K562 (cell line): ENCODE measurements at regions not wholly inside any gene's neighbourhood (a gene's known extent, or its start where the extent isn't known, plus 50 kb on each side); places are given as distances from the start of the nearest gene placed in this dataset.

ENCODE experiments used
- HDAC2 ChIP-seq: fragments of 450-650 bp; IDR thresholded peaks from 2 replicates; pipeline ENCODE4 v1.6.1; 2016; ENCODE audit warnings: mild to moderate bottlenecking
- MEF2A ChIP-seq: IDR thresholded peaks from 2 replicates; pipeline ENCODE4 v1.6.1; 2011; ENCODE audit warnings: low read depth, mild to moderate bottlenecking, low read length, moderate library complexity; ENCODE audit not compliant: control insufficient read depth
- SP1 ChIP-seq: sonication (generic); formaldehyde crosslinking; IDR thresholded peaks from 2 replicates; pipeline ENCODE4 v1.8.1; 2022; ENCODE audit warnings: mild to moderate bottlenecking, missing genetic modification reagents
- TF ChIP-seq, protein P1 (sequence below): sonication (generic); formaldehyde crosslinking; IDR thresholded peaks from 2 replicates; pipeline ENCODE4 v1.8.1; 2023; ENCODE audit warnings: mild to moderate bottlenecking, missing genetic modification reagents
- TF ChIP-seq, protein P2 (sequence below): fragments of 450-650 bp; IDR thresholded peaks from 2 replicates; pipeline ENCODE4 v1.6.1; 2018; ENCODE audit warnings: mild to moderate bottlenecking, low read depth; ENCODE audit not compliant: partially characterized antibody
- TF ChIP-seq, protein P3 (sequence below): fragments of 200-800 bp; sonication (Bioruptor generic); IDR thresholded peaks from 2 replicates; pipeline ENCODE4 v1.6.1; 2016; ENCODE audit warnings: missing genetic modification characterization, missing compliant biosample characterization
- TF ChIP-seq, protein P4 (sequence below), 2 experiments: fragments of 450-650 bp in 1 of 2; sonication (generic) in 1 of 2; formaldehyde crosslinking in 1 of 2; IDR thresholded peaks in 1 of 2; conservative IDR thresholded peaks in 1 of 2; 2 replicates each; pipeline versions ENCODE4 v1.6.1 to v1.8.1; 2016 to 2023; ENCODE audit warnings: mild to moderate bottlenecking in 2 of 2, moderate library complexity in 2 of 2, inconsistent platforms in 1 of 2, missing genetic modification reagents in 1 of 2

DNA sequence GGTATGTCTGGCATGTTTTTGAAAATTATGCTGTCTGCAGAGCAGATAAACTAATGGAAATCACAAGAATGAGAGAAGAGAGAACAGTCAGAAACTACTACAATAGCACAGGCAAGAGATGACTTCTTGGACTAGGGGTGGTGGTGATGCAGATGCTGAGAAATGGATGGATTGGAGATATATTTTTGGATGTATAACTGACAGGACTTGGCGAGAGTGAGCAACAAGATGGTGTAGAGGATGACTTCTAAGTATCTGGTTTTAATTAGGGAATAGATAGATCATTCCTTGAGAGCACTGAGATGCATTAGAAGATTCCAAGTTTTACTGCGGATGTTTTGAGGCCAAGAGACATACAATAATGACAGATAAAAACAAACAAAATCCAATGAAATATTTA lies 328.2 kb downstream of the PID1 start:
- TF ChIP-seq HDAC2, result no peak
- TF ChIP-seq, protein P1, sequence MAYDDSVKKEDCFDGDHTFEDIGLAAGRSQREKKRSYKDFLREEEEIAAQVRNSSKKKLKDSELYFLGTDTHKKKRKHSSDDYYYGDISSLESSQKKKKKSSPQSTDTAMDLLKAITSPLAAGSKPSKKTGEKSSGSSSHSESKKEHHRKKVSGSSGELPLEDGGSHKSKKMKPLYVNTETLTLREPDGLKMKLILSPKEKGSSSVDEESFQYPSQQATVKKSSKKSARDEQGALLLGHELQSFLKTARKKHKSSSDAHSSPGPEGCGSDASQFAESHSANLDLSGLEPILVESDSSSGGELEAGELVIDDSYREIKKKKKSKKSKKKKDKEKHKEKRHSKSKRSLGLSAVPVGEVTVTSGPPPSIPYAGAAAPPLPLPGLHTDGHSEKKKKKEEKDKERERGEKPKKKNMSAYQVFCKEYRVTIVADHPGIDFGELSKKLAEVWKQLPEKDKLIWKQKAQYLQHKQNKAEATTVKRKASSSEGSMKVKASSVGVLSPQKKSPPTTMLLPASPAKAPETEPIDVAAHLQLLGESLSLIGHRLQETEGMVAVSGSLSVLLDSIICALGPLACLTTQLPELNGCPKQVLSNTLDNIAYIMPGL (CRISPR knock-in tag), result no peak
- TF ChIP-seq, protein P2, sequence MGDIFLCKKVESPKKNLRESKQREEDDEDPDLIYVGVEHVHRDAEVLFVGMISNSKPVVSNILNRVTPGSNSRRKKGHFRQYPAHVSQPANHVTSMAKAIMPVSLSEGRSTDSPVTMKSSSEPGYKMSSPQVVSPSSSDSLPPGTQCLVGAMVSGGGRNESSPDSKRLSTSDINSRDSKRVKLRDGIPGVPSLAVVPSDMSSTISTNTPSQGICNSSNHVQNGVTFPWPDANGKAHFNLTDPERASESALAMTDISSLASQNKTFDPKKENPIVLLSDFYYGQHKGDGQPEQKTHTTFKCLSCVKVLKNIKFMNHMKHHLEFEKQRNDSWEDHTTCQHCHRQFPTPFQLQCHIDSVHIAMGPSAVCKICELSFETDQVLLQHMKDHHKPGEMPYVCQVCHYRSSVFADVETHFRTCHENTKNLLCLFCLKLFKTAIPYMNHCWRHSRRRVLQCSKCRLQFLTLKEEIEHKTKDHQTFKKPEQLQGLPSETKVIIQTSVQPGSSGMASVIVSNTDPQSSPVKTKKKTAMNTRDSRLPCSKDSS, result no peak
- no peak for TF ChIP-seq SP1 (CRISPR knock-in tag)
- TF ChIP-seq MEF2A, result no peak
- TF ChIP-seq, protein P3, sequence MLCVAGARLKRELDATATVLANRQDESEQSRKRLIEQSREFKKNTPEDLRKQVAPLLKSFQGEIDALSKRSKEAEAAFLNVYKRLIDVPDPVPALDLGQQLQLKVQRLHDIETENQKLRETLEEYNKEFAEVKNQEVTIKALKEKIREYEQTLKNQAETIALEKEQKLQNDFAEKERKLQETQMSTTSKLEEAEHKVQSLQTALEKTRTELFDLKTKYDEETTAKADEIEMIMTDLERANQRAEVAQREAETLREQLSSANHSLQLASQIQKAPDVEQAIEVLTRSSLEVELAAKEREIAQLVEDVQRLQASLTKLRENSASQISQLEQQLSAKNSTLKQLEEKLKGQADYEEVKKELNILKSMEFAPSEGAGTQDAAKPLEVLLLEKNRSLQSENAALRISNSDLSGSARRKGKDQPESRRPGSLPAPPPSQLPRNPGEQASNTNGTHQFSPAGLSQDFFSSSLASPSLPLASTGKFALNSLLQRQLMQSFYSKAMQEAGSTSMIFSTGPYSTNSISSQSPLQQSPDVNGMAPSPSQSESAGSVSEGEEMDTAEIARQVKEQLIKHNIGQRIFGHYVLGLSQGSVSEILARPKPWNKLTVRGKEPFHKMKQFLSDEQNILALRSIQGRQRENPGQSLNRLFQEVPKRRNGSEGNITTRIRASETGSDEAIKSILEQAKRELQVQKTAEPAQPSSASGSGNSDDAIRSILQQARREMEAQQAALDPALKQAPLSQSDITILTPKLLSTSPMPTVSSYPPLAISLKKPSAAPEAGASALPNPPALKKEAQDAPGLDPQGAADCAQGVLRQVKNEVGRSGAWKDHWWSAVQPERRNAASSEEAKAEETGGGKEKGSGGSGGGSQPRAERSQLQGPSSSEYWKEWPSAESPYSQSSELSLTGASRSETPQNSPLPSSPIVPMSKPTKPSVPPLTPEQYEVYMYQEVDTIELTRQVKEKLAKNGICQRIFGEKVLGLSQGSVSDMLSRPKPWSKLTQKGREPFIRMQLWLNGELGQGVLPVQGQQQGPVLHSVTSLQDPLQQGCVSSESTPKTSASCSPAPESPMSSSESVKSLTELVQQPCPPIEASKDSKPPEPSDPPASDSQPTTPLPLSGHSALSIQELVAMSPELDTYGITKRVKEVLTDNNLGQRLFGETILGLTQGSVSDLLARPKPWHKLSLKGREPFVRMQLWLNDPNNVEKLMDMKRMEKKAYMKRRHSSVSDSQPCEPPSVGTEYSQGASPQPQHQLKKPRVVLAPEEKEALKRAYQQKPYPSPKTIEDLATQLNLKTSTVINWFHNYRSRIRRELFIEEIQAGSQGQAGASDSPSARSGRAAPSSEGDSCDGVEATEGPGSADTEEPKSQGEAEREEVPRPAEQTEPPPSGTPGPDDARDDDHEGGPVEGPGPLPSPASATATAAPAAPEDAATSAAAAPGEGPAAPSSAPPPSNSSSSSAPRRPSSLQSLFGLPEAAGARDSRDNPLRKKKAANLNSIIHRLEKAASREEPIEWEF (CRISPR knock-in tag), result no peak
- TF ChIP-seq, protein P4, sequence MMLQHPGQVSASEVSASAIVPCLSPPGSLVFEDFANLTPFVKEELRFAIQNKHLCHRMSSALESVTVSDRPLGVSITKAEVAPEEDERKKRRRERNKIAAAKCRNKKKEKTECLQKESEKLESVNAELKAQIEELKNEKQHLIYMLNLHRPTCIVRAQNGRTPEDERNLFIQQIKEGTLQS (IDR thresholded peaks at IDR 0.05), result no peak
- TF ChIP-seq, protein P4 (CRISPR knock-in tag; conservative IDR thresholded peaks at IDR 0.05), result no peak
